ENCODE measurements at regions not wholly inside any gene's neighbourhood (a gene's known extent, or its start where the extent isn't known, plus 50 kb on each side); places are given as distances from the start of the nearest gene placed in this dataset.

- Histone ChIP-seq H3K79me2 (ENCODE audit: low read depth) (no peaks in the 10 kb centered on the region), H3K4me2 (no peak overlapping the region), H2AFZ (replicated peaks) (no peak overlapping the region), H3K4me1 (no peaks in the 10 kb centered on the region), H3K27me3 (no peaks in the 10 kb centered on the region), H3K4me3 (no peak overlapping the region), H3K36me3 (no peaks in the 10 kb centered on the region), H3K9ac (no peak overlapping the region), H3K27ac (no peak overlapping the region), H4K20me1 (ENCODE audit: low read depth) (no peaks in the 10 kb centered on the region), H3F3A (ENCODE audit: low read depth) (no peaks in the 10 kb centered on the region), H3K9me3 (ENCODE audit: low read depth) (no peaks in the 10 kb centered on the region)
- no peak for TF ChIP-seq EZH2 (IDR thresholded peaks at IDR 0.05)
- TF ChIP-seq EZH2phosphoT487 (IDR thresholded peaks at IDR 0.05): no peak
- no peak for TF ChIP-seq CTCF (IDR thresholded peaks at IDR 0.05)
- Mint-ChIP-seq H3K4me1 (no peaks in the 10 kb centered on the region), H3K9me3 (peaks cover 6% of the 10 kb centered on the region), H3K27ac (no peak overlapping the region), H3K36me3 (no peaks in the 10 kb centered on the region), H3K27me3 (ENCODE audit: insufficient read depth, low read depth) (no peaks in the 10 kb centered on the region), H3K4me3 (no peak overlapping the region)
- DNase-seq (ENCODE audit: low spot score): no peak
These were observed 940.9 kb downstream of the OTOL1 start for GRCh38 chr3:162437480-162437879.

GRCh38 chr3:162441716-162442115 lies 945.1 kb downstream of the OTOL1 start:
- no peaks in the 10 kb centered on the region for H3F3A ChIP-seq (ENCODE audit: low read depth)
- H3K9me3 ChIP-seq (ENCODE audit: low read depth): no peaks in the 10 kb centered on the region
- TF ChIP-seq EZH2 (IDR thresholded peaks at IDR 0.05) (no peak), EZH2phosphoT487 (IDR thresholded peaks at IDR 0.05) (no peak), CTCF (IDR thresholded peaks at IDR 0.05) (no peak)
- Mint-ChIP-seq H3K27me3 (ENCODE audit: insufficient read depth, low read depth) (no peaks in the 10 kb centered on the region), H3K4me3 (no peak overlapping the region), H3K36me3 (no peaks in the 10 kb centered on the region), H3K27ac (no peak overlapping the region), H3K4me1 (no peaks in the 10 kb centered on the region), H3K9me3 (no peaks in the 10 kb centered on the region)
- H3K36me3 ChIP-seq: no peaks in the 10 kb centered on the region
- H4K20me1 ChIP-seq (ENCODE audit: low read depth): no peaks in the 10 kb centered on the region
- no peaks in the 10 kb centered on the region for H3K79me2 ChIP-seq (ENCODE audit: low read depth)
- peak overlapping the region; percentile 54 for H2AFZ ChIP-seq (replicated peaks)
- H3K9ac ChIP-seq: no peak overlapping the region
- DNase-seq (ENCODE audit: low spot score): no peak
- H3K4me2 ChIP-seq: no peak overlapping the region
- no peak overlapping the region for H3K4me3 ChIP-seq
- no peaks in the 10 kb centered on the region for H3K4me1 ChIP-seq
- no peak overlapping the region for H3K27ac ChIP-seq
- no peaks in the 10 kb centered on the region for H3K27me3 ChIP-seq

GRCh38 chr3:162443376-162443775 lies 946.8 kb downstream of the OTOL1 start:
- Mint-ChIP-seq H3K27me3 (ENCODE audit: insufficient read depth, low read depth) (no peaks in the 10 kb centered on the region), H3K27ac (no peak overlapping the region), H3K9me3 (no peaks in the 10 kb centered on the region), H3K4me1 (no peaks in the 10 kb centered on the region), H3K36me3 (no peaks in the 10 kb centered on the region), H3K4me3 (no peak overlapping the region)
- no peaks in the 10 kb centered on the region for H3K79me2 ChIP-seq (ENCODE audit: low read depth)
- H3K36me3 ChIP-seq: no peaks in the 10 kb centered on the region
- no peaks in the 10 kb centered on the region for H3K9me3 ChIP-seq (ENCODE audit: low read depth)
- no peak overlapping the region for H2AFZ ChIP-seq (replicated peaks)
- no peaks in the 10 kb centered on the region for H3K4me1 ChIP-seq
- no peaks in the 10 kb centered on the region for H3K27me3 ChIP-seq
- no peaks in the 10 kb centered on the region for H4K20me1 ChIP-seq (ENCODE audit: low read depth)
- TF ChIP-seq CTCF (IDR thresholded peaks at IDR 0.05) (no peak), EZH2phosphoT487 (IDR thresholded peaks at IDR 0.05) (no peak), EZH2 (IDR thresholded peaks at IDR 0.05) (no peak)
- DNase-seq (ENCODE audit: low spot score): no peak
- H3F3A ChIP-seq (ENCODE audit: low read depth): no peaks in the 10 kb centered on the region
- H3K4me2 ChIP-seq: no peak overlapping the region
- no peak overlapping the region for H3K4me3 ChIP-seq
- H3K9ac ChIP-seq: no peak overlapping the region
- H3K27ac ChIP-seq: no peak overlapping the region

- H4K20me1 ChIP-seq (ENCODE audit: low read depth): no peaks in the 10 kb centered on the region
- H3K9ac ChIP-seq: no peak overlapping the region
- H3F3A ChIP-seq (ENCODE audit: low read depth): no peaks in the 10 kb centered on the region
- H3K27ac ChIP-seq: no peak overlapping the region
- no peaks in the 10 kb centered on the region for H3K4me1 ChIP-seq
- no peak overlapping the region for H3K4me2 ChIP-seq
- Mint-ChIP-seq H3K27ac (no peak overlapping the region), H3K9me3 (no peaks in the 10 kb centered on the region), H3K27me3 (ENCODE audit: insufficient read depth, low read depth) (no peaks in the 10 kb centered on the region), H3K4me1 (no peaks in the 10 kb centered on the region), H3K36me3 (no peaks in the 10 kb centered on the region), H3K4me3 (no peak overlapping the region)
- DNase-seq (ENCODE audit: low spot score): no peak
- H3K79me2 ChIP-seq (ENCODE audit: low read depth): no peaks in the 10 kb centered on the region
- TF ChIP-seq EZH2phosphoT487 (IDR thresholded peaks at IDR 0.05) (no peak), CTCF (IDR thresholded peaks at IDR 0.05) (no peak), EZH2 (IDR thresholded peaks at IDR 0.05) (no peak)
- H3K36me3 ChIP-seq: no peaks in the 10 kb centered on the region
- H2AFZ ChIP-seq (replicated peaks): no peak overlapping the region
- no peak overlapping the region for H3K4me3 ChIP-seq
- H3K27me3 ChIP-seq: no peaks in the 10 kb centered on the region
- H3K9me3 ChIP-seq (ENCODE audit: low read depth): no peaks in the 10 kb centered on the region
These were observed 972.2 kb downstream of the OTOL1 start for GRCh38 chr3:162468791-162469190.
